ENCODE measurements at regions not wholly inside any gene's neighbourhood (a gene's known extent, or its start where the extent isn't known, plus 50 kb on each side); places are given as distances from the start of the nearest gene placed in this dataset.
"Not testable (repeated sequence)": the region's sequence is repeated elsewhere in the genome, so short reads cannot be mapped to it uniquely, and the experiment has no call there.

GRCh38 chr11:34792814-34793258, 123.3 kb downstream of the APIP start:
- ChIA-PET POLR2A (no interaction called here), CTCF (no interaction called here)
- no peak for DNase-seq
- Mint-ChIP-seq H3K27ac (no peak overlapping the region), H3K27me3 (ENCODE audit: low read depth) (no peaks in the 10 kb centered on the region), H3K4me1 (ENCODE audit: low read depth) (peaks cover 2% of the 10 kb centered on the region), H3K36me3 (ENCODE audit: low read depth) (no peaks in the 10 kb centered on the region), H3K4me3 (no peak overlapping the region), H3K9me3 (ENCODE audit: insufficient read depth) (no peaks in the 10 kb centered on the region)
- no peak for ATAC-seq

DNA sequence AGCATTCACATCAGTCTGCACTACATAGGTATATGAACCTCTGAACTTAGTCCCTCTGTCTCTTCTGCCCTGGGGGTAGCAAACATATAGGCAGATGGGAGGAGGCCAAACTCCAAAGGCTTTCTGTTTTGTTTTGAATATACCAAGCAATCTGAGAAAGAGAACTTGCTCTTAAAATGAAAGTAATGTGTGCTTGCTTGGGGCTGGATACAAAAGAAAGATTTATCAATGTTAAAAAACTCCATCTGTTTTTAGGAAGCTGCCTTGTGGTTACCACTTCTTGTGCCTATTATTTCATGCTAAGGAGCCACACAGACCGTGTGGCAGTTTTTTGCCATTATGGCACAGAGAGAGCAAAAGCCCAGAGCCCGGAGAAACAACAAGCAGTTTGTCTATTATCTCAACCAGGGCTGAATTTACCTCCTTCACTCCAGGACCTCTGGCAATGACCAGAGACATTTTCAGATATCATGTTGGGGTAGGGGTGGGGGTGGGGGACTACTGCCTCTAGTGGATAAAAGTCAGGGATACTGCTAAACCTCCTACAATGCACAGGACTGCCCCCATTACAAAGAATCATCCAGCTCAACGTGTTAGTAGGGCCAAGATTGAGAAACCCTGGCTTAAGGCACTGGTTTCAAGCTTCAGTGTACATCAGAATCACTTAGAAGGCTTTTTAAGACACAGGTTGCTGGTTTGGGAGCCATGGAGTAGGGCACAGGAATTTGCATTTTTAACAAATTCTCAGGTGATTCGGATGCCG, 124.2 kb downstream of the APIP start:
- Mint-ChIP-seq H3K4me3 (no peak overlapping the region), H3K36me3 (ENCODE audit: low read depth) (no peaks in the 10 kb centered on the region), H3K4me1 (ENCODE audit: low read depth) (peaks cover 2% of the 10 kb centered on the region), H3K27ac (no peak overlapping the region), H3K9me3 (ENCODE audit: insufficient read depth) (no peaks in the 10 kb centered on the region), H3K27me3 (ENCODE audit: low read depth) (no peaks in the 10 kb centered on the region)
- ChIA-PET CTCF (no interaction called here), POLR2A (no interaction called here)
- no peak for ATAC-seq
- no peak for DNase-seq

GRCh38 chr11:34790620-34791019, 125.6 kb downstream of the APIP start:
- ChIA-PET CTCF (interaction anchor here (1.8 kb wide), 1 partner anchor 205 kb away, joined by 3 read pairs; no protein-coding TSS in a partner anchor), POLR2A (no interaction called here)
- H3K9me3 Mint-ChIP-seq (ENCODE audit: insufficient read depth), result no peaks in the 10 kb centered on the region
- no peak overlapping the region for H3K27ac Mint-ChIP-seq
- no peak for ATAC-seq
- H3K36me3 Mint-ChIP-seq (ENCODE audit: low read depth), result no peaks in the 10 kb centered on the region
- no peak overlapping the region for H3K4me3 Mint-ChIP-seq
- no peak for DNase-seq
- peaks cover 2% of the 10 kb centered on the region for H3K27me3 Mint-ChIP-seq (ENCODE audit: low read depth)
- peaks cover 2% of the 10 kb centered on the region for H3K4me1 Mint-ChIP-seq (ENCODE audit: low read depth)

GRCh38 chr11:34789196-34789834, 126.9 kb downstream of the APIP start:
- no peaks in the 10 kb centered on the region for H3K9me3 Mint-ChIP-seq (ENCODE audit: insufficient read depth)
- H3K4me1 Mint-ChIP-seq (ENCODE audit: low read depth), result peaks cover 2% of the 10 kb centered on the region
- CTCF ChIA-PET, result interaction anchor here (1.8 kb wide), 1 partner anchor 204 kb away, joined by 3 read pairs; no protein-coding TSS in a partner anchor
- no peak for DNase-seq
- H3K27me3 Mint-ChIP-seq (ENCODE audit: low read depth), result peaks cover 5% of the 10 kb centered on the region
- POLR2A ChIA-PET, result no interaction called here
- no peak for ATAC-seq
- H3K36me3 Mint-ChIP-seq (ENCODE audit: low read depth), result no peaks in the 10 kb centered on the region
- H3K4me3 Mint-ChIP-seq, result no peak overlapping the region
- H3K27ac Mint-ChIP-seq, result no peak overlapping the region

DNA sequence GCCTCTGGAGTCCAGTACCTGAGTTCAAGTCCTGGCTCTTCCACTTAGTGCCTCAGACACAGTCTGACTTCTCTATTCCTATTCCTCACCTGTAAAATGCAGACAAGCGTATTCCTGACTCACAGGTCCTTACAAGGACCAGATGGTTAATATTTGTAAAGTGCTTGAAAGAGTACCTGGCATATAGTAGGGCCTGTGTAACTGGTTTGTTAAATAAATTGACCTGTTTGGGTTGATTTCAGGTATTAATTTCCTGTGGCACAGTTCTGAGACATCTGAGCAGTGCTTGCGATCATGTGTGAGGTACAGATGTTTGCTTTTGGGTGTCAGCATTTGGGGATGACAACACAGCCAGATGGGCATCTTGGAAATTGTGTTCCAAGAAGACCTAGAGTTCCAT, 127.5 kb downstream of the APIP start:
- ChIA-PET CTCF (no interaction called here), POLR2A (no interaction called here)
- DNase-seq (no peak), ATAC-seq (no peak)
- H3K27me3 Mint-ChIP-seq (ENCODE audit: low read depth), result peaks cover 8% of the 10 kb centered on the region
- H3K36me3 Mint-ChIP-seq (ENCODE audit: low read depth), result no peaks in the 10 kb centered on the region
- H3K4me3 Mint-ChIP-seq, result no peak overlapping the region
- H3K4me1 Mint-ChIP-seq (ENCODE audit: low read depth), result peaks cover 2% of the 10 kb centered on the region
- H3K9me3 Mint-ChIP-seq (ENCODE audit: insufficient read depth), result no peaks in the 10 kb centered on the region
- no peak overlapping the region for H3K27ac Mint-ChIP-seq

DNA sequence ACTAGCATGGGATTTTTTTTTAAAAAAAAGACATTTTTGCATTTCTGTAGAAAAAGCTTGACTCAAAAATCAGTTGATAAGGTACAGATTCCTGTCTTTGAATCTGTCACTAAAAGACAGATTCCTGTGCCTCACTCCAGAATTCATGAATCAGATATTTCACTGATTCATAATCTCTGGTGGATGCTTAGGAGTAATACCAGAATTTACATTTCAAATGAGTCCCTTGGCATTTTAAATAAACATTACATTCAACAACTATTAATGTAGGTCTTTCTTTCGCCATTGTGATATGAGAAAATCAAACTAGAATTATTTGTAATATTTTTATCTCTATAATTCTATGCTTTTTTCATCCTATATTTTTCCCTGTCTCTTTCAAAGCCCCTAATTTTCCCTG, 128.3 kb downstream of the APIP start:
- Mint-ChIP-seq H3K9me3 (ENCODE audit: insufficient read depth) (no peaks in the 10 kb centered on the region), H3K4me1 (ENCODE audit: low read depth) (peaks cover 2% of the 10 kb centered on the region), H3K36me3 (ENCODE audit: low read depth) (no peaks in the 10 kb centered on the region), H3K4me3 (no peak overlapping the region), H3K27me3 (ENCODE audit: low read depth) (peaks cover 8% of the 10 kb centered on the region), H3K27ac (no peak overlapping the region)
- DNase-seq, result no peak
- no peak for ATAC-seq
- ChIA-PET CTCF (no interaction called here), POLR2A (no interaction called here)

- peaks cover 8% of the 10 kb centered on the region for H3K27me3 Mint-ChIP-seq (ENCODE audit: low read depth)
- CTCF ChIA-PET, result interaction anchor here (0.9 to 1.0 kb wide), 2 partner anchors 20 to 275 kb away, joined by 3 to 4 read pairs; no protein-coding TSS in a partner anchor
- no peak overlapping the region for H3K27ac Mint-ChIP-seq
- POLR2A ChIA-PET, result no interaction called here
- no peaks in the 10 kb centered on the region for H3K9me3 Mint-ChIP-seq (ENCODE audit: insufficient read depth)
- ATAC-seq (no peak), DNase-seq (no peak)
- H3K36me3 Mint-ChIP-seq (ENCODE audit: low read depth), result no peaks in the 10 kb centered on the region
- peaks cover 2% of the 10 kb centered on the region for H3K4me1 Mint-ChIP-seq (ENCODE audit: low read depth)
- no peak overlapping the region for H3K4me3 Mint-ChIP-seq
Observed at GRCh38 chr11:34787348-34787747, 128.8 kb downstream of the APIP start.

DNA sequence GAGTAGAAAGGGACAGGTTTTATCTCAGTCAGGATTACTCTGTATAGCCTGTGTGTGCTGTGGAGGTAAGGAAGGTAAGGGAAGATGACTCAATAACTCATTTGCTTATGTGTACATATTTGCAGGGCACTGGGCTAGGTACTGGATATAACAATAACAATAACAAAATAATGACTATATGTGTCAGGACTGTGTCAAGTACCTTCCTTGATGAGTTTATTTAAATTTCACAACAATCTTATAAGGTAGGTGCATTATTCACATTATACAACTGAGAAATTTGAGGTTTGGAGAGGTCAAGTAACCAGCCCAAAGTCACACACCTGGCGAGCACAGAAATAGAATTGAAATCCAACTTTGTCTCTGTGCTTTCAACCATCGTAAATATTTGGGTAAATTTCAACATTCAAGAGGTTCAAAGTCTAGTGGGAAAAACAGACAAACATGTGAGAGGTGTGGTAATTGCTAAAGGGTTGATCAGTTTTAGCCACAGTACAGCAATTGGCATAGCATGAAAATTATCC, 131.8 kb downstream of the APIP start:
- Mint-ChIP-seq H3K9me3 (ENCODE audit: insufficient read depth) (no peaks in the 10 kb centered on the region), H3K4me3 (no peak overlapping the region), H3K4me1 (ENCODE audit: low read depth) (no peaks in the 10 kb centered on the region), H3K27ac (no peak overlapping the region), H3K36me3 (ENCODE audit: low read depth) (no peaks in the 10 kb centered on the region), H3K27me3 (ENCODE audit: low read depth) (peaks cover 11% of the 10 kb centered on the region)
- ChIA-PET CTCF (no interaction called here), POLR2A (no interaction called here)
- no peak for ATAC-seq
- no peak for DNase-seq

- CTCF ChIA-PET, result no interaction called here
- no peak overlapping the region for H3K27ac Mint-ChIP-seq
- H3K4me3 Mint-ChIP-seq, result no peak overlapping the region
- no peaks in the 10 kb centered on the region for H3K4me1 Mint-ChIP-seq (ENCODE audit: low read depth)
- no peaks in the 10 kb centered on the region for H3K9me3 Mint-ChIP-seq (ENCODE audit: insufficient read depth)
- peaks cover 15% of the 10 kb centered on the region for H3K27me3 Mint-ChIP-seq (ENCODE audit: low read depth)
- POLR2A ChIA-PET, result no interaction called here
- H3K36me3 Mint-ChIP-seq (ENCODE audit: low read depth), result no peaks in the 10 kb centered on the region
- no peak for DNase-seq
- no peak for ATAC-seq
Observed at GRCh38 chr11:34783816-34784317, 132.3 kb downstream of the APIP start.

- H3K4me1 Mint-ChIP-seq (ENCODE audit: low read depth); POLR2A ChIA-PET; DNase-seq; H3K9me3 Mint-ChIP-seq (ENCODE audit: insufficient read depth); H3K27ac Mint-ChIP-seq; H3K36me3 Mint-ChIP-seq (ENCODE audit: low read depth); ATAC-seq; CTCF ChIA-PET; H3K4me3 Mint-ChIP-seq: not testable (repeated sequence)
- H3K27me3 Mint-ChIP-seq (ENCODE audit: low read depth), result peaks cover 24% of the 10 kb centered on the region
Observed at GRCh38 chr11:34781826-34782225, 134.4 kb downstream of the APIP start.

GRCh38 chr11:34775417-34775888, 140.7 kb downstream of the APIP start:
- no peak overlapping the region for H3K4me3 Mint-ChIP-seq
- ChIA-PET CTCF (no interaction called here), POLR2A (no interaction called here)

DNA sequence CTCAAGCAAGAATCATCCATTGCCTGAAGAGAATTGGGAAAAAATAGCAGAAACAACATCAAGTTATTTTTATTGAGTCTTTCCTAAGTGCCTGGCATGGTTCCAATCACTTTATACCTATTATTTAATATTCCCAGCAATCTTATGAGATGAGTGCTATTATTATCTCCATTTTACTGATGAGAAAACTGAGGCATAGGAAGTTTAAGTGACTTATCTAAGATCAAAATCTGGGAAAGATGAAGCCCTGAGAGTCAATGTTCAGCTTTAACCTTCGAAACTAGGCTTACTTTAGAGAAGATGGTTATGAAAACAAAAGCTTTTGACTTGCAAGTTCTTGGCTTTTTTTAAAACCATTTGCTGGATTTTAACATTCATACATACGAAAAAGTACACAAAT, 141.6 kb downstream of the APIP start:
- no peaks in the 10 kb centered on the region for H3K4me1 Mint-ChIP-seq (ENCODE audit: low read depth)
- no peaks in the 10 kb centered on the region for H3K36me3 Mint-ChIP-seq (ENCODE audit: low read depth)
- no peaks in the 10 kb centered on the region for H3K9me3 Mint-ChIP-seq (ENCODE audit: insufficient read depth)
- DNase-seq (no peak), ATAC-seq (no peak)
- no peak overlapping the region for H3K27ac Mint-ChIP-seq
- CTCF ChIA-PET, result no interaction called here
- no peak overlapping the region for H3K4me3 Mint-ChIP-seq
- POLR2A ChIA-PET, result no interaction called here
- peaks cover 36% of the 10 kb centered on the region for H3K27me3 Mint-ChIP-seq (ENCODE audit: low read depth)

More at GRCh38 chr11:34775417-34775888, 140.7 kb downstream of the APIP start:
- no peak for DNase-seq
- peaks cover 36% of the 10 kb centered on the region for H3K27me3 Mint-ChIP-seq (ENCODE audit: low read depth)
- ATAC-seq, result no peak
- no peaks in the 10 kb centered on the region for H3K36me3 Mint-ChIP-seq (ENCODE audit: low read depth)
- no peaks in the 10 kb centered on the region for H3K9me3 Mint-ChIP-seq (ENCODE audit: insufficient read depth)
- H3K27ac Mint-ChIP-seq, result no peak overlapping the region
- no peaks in the 10 kb centered on the region for H3K4me1 Mint-ChIP-seq (ENCODE audit: low read depth)

Measured in activated CD8-positive, alpha-beta T cell treated with anti-CD3 and anti-CD28 coated beads, Interleukin-2, amount 10 ng/mL, durations not matched to agents 7 days and 5 days (primary cell).